HG02798 (cell line): ENCODE measurements at regions not wholly inside any gene's neighbourhood (a gene's known extent, or its start where the extent isn't known, plus 50 kb on each side); places are given as distances from the start of the nearest gene placed in this dataset.
"Not testable (repeated sequence)": the region's sequence is repeated elsewhere in the genome, so short reads cannot be mapped to it uniquely, and the experiment has no call there.

Experiments
- ATAC-seq: cut with Tn5 transposase; IDR thresholded peaks from one replicate; pipeline ENCODE4 v1.9.1; 2021; ENCODE audit warnings: mild to moderate bottlenecking; ENCODE audit not compliant: unreplicated experiment, poor library complexity

DNA sequence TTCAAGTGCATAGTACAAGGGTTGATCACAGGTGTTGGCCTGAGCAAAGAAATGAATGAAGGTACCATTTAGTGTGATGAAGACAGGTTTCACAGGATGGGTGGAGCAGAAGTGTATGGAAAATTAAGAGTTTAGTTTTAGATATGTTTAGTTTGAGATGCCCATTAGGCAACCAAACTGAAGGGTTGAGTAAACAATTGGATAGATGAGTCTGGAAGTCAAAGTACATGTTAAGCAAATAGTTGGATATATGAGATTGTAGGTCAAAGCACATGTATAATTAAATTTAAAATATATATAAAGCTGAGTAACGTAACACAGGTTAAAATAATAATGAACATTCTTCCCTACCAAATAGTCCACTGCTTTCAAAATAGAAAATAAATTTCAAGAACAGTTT lies 237.1 kb upstream of the PCSK5 start:
- no peak for ATAC-seq

DNA sequence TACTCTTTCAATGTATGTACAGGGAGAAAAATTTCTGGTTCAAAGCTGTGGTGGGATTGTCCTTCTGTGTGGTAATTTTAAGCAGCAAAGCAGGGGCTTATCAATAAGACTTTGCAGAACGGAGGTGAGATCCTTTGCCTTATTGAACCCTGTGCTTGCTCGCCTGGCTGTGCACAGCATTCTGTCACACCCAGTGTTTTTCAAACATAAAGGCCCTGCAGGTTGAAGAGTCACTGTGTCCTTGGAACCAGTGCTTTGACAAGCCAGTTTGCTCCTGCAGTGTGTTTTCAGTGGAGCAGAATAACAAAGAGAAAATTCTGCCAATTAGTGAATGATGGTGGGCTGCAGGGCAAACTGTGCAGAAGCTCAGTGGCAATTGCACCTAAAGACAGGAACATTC lies 236.7 kb upstream of the PCSK5 start:
- no peak for ATAC-seq

DNA sequence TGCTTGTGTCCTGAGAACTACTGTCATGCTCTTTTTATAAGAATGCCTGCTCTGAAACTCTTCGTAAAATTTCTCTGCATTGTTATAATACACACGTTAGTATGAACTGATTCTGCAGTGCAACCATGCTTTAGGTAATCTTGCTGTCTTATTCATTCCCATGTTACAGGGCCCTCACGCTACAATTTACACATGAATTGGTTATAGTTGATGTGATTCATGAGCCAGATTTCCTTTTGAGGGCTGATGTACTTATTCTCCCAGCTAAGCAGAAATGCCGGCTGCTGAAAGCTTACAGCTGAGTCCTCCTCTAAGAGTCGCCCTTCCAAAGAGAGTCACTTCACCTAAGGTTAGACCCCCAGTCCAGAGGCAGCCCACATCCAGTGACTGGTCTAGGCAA lies 233.5 kb upstream of the PCSK5 start:
- no peak for ATAC-seq

DNA sequence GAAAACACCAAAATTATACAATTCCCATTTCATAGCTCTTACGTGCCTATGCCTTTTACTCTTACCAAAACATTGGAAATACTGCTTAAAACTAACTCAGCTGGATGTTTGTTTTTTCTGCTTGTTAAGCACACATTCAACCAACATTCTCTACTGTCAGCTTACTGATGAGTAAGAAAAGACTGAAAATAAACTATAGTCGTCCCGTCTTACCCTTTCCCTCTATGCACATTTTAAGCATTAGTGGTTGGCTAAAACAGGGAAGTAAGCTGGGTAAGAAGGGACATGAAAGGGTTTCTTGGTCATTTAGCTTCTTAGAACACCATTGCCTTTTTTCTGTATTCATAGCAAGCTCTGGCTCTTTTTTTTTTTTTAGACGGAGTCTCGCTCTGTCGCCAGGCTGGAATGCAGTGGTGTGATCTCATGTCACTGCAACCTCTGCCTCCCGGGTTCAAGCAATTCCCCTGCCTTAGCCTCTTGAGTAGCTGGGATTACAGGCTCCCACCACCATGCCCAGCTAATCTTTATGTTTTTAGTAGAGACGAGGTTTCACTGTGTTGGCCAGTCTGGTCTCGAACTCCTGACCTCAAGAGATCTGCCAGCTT lies 232.1 kb upstream of the PCSK5 start:
- ATAC-seq = no peak

DNA sequence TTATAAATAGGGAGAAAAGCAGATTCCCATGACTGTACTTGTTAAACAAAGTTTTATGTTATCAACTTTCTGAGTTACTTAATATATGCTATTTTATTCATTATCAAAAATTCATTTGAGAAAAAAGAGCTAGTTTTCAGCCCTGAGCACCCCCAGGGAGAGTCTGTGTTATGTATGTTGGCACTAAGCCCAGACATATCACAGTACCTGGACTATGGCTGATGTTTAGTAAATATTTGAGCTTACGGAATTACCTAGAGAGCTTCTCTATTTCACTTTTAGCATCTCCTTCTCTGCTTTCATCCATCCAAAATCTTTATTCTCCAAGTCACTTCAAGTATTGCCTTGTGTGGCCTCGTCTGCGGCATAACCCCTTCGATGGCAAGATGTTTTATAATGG lies 225.9 kb upstream of the PCSK5 start:
- no peak for ATAC-seq

DNA sequence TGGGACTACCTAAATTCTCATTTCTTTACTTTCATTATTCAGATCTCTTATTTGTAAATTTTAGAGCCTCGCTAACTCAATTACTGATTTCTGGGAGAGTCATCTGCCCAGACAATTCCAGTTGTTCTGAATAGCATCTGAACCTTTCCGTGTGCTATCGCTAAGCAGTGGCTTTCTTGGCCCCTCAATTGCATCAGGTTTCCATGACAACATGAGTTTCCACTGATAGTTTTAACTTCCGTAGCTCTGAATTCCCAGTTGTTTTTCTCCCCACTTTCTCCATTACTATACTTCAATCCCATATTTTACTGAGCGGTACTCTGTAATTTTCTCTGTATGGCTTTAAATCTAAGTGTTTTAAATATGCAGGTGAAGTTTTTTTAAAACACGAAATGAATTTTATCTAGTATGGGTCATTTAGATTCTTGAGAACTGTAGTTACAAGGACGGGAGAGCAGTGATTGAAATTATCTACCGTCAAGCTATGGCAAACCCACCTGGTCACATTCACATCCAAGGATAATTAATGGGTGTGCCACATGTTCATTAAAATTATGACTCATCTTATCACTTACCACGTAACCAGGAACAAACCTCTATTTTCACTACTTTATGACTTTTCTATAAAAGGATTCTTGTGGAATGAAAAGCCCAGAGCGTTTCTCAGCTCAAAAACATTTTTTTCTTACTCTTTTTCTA lies 223.5 kb upstream of the PCSK5 start:
- no peak for ATAC-seq

DNA sequence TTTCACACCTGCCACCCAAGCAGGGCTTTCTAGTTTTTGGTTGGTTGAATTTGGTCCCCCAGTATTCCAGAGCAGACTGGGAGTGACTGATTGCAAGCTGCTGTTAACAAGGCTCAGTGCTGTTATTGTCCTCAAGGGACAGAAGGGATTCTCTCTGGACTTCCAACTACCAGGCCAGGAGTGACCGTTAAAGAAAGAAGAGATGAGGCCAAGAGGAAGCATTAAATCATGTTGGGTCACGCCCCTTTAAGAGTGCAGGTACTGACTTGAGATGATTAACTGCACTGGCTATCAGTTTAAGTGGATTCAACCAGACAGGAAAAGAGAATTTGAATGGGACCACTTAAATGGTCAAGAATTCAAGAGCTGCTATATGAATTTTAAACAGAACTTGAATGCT lies 220.8 kb upstream of the PCSK5 start:
- ATAC-seq = no peak

DNA sequence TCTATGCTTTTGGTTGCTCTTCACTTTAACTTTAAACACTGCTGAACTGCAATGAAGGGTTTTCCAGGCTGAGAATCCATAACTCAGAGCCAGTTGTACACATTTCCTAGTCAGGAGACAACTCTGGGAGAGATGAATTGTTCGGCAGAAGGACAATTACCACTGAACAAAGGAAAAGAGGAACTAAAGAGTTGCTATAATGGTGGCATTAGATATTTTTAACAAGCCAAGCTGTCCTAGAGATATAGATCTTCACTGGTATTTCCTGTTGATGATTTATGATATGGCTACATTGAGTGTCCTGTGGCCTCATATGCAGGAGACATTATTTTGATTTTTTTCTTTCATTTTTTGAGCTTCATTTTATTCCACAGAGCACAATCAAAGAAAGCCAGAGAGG lies 219.1 kb upstream of the PCSK5 start:
- ATAC-seq = no peak

DNA sequence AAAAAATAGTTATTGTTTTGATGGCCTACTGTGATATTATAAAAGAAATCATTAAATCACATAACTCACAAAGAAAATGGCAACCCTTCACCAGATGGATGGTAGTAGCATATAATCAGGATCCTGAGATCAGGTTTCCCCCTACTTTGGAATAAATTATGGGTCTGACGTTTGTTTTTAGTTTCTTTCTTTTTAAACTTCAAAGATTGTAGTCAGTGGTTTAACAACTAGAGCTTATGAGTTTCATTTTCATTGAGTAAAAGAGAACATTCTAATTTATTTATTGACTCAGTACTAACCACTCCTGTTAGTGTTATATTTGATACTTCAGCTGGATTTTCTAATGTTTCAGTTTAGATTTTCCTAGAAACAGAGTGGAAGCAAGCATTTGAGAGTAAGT lies 218.0 kb upstream of the PCSK5 start:
- no peak for ATAC-seq

DNA sequence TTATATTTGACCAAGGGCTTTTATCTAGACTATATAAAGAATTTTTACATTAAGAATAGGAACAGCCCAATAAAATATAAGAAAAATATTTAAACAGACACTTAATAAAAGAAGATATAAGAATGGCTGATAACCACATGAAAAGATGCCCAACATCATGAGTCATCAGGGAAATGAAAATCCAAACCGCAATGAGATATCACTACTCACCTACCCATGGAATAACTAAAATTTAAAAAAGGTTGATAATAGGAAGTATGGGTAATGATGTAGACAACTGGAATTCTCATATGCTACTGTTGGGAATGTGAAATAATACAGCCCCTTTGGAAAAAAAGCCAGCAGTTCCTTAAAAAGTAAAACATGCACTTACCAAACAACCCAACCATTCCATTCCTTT lies 206.9 kb upstream of the PCSK5 start:
- ATAC-seq = no peak

DNA sequence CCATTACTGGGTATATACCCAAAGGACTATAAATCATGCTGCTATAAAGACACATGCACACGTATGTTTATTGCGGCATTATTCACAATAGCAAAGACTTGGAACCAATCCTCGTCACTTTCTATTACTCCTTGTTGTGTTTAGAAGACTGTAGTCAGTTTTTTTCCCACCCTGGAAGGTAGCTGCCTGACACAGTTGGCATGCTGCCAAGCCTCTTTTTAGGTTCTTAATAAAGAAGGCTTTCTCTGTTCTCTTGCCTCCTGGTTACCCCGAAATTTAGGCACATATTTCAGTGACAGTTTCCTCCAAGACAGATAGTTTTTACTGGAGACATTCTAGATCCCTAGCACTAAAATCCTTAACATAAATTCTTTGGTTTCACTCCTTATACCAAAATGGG lies 205.4 kb upstream of the PCSK5 start:
- ATAC-seq = no peak

DNA sequence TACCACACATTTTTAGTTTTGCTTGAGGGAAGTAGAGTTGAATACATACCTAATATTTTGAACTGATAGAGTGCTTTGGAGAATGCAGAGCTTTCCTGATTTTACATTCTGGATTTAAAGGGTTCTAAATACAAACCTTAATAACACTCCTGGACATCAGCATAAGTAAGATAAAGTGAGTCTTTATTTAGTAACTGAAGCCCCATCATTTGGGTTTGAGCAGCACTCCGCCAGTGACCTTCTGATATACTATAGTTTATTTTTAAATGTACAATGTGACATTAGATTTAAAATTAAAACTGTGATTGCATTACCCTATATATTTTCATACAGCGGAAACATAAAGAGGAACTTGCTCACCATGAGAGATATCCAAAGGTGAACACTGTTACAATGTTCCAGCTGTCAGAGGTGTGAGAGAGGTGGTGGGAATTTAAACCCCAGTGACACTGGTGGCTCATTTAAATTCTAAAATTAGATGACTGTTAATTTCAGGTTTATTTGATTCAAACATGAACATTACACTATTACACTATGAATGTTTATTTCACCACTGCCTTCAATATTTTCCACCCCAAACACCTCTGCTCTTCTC lies 203.0 kb upstream of the PCSK5 start:
- ATAC-seq = no peak

DNA sequence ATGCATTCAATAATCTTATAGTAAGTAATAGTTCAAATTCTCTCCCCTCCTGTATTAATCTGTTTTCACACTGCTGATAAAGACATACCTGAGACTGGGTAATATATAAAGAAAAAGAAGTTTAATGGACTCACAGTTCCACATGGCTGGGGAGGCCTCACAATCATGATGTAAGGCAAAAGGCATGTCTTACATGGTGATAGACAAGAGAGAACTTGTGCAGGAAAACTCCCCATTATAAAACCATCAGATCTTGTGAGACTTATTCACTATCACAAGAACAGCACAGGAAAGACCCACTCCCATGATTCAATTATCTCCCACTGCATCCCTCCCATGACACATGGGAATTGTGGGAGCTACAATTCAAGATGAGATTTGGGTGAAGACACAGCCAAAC lies 199.9 kb upstream of the PCSK5 start:
- ATAC-seq = not testable (repeated sequence)

DNA sequence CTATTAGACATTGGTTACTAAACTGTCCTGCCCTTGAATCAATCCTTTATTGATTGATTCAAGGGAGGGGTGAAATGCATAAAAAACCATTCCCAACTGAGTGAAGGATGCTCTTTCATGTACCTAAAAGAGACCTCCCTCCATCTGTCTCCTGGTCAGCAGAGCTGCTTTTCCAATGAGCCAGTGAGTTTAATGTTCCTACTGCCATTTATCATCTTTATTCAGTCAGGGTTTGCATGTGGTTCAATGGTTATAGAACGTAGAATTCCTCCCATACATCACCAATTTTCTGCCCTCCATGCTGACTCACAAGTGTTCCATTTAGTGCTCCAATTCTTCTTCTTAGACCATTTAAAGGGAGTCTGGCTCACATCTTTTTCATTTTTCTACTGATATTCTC lies 199.1 kb upstream of the PCSK5 start:
- no peak for ATAC-seq

DNA sequence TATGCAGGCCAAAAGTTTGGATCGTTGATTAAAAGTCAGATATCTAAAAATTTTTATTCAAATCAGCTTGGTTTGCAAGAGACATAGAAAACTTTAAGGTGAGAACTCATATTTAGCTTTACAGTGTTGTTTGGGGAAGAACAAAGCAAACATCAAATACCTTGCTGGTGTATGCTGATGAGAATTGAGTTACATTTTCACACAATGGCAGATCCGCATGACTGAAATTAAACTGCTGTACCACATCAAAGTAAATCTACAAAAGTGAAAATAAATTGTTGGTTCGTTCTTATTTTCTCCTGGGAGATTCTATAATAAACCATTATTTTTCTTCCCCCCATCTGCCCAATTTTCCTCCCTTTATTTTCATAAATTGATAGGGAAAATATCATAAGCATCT lies 198.2 kb upstream of the PCSK5 start:
- no peak for ATAC-seq

DNA sequence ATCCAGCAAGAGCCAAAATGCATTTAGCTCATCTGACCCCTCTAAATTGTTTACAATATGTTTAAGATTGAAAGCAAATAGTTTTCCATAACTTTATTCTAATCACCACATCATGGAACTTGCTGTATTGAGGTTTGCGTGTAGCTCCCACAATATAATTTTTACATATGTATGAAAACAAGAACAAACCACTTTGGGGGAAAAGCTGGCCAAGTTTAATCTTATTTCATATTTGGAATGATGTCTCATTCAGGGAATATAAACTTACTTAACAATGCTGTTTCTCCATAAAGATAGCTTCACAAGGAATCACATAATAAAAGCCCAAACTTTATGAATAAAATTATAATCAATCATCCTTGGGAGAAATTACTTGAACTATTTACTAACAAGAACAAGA lies 194.6 kb upstream of the PCSK5 start:
- no peak for ATAC-seq

DNA sequence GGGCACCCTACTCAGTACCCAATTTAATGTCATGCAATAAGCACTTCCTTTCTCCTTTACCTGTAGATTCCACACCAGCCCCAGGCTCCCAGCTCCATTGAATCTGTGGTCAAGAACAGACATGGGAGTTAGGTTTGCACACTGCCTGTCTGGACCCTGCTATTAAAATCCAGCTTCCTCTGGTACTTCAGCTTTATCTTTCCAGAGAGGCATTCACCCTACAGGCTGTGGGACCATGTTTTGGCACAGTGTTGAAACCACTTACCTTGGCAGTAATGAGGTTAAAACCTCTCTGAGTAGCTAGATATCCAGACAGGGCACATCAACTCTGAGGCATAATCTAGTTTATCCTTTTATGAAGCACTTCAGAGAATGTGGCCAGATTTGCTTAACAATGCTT lies 191.5 kb upstream of the PCSK5 start:
- ATAC-seq = no peak

DNA sequence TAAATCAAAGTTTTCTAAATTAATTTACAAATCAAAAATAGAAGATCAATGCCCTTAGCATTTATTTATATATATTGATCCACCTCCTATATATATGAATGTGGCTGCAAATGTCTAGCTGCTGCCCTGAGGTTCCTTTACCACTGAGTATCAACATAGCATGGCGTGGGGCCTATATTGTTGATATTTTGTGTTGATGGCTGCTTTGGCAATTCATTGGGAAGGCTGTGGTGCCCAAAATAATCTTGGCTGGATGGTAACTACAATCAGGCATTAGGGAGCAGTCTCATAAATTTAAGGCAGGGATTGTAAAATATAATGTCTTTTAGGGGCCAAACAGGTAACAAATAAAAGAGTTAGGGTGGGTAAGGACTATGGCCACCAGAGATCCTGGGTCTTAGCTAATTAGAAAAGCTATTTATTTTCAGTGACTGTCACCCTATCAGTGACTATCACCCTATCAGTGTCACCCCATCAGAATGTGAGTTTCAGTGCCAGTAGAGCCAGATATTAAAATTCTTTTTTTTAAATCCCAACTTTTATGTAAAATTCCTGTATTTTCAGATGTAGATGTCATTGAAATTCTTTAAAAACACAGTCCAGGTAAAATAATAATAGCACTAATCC lies 190.7 kb upstream of the PCSK5 start:
- ATAC-seq = no peak

DNA sequence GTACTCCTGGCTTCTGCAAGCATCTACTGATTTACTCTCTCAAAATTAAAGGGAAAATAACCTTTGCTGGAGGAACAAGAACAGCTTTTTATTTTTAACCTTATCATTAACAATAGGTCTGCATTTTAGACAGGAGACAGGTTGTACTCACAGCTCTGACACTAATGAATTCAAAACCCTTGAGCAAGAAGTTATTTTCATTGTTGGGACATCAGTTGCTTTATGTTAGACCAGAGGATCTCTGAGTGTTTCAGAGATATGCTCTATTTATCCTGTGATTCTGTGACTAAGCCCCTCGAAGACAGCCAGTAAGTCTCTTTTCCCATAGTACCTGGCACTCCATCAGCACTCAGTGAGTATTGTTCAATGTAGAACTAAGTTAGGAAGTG lies 190.2 kb upstream of the PCSK5 start:
- no peak for ATAC-seq

DNA sequence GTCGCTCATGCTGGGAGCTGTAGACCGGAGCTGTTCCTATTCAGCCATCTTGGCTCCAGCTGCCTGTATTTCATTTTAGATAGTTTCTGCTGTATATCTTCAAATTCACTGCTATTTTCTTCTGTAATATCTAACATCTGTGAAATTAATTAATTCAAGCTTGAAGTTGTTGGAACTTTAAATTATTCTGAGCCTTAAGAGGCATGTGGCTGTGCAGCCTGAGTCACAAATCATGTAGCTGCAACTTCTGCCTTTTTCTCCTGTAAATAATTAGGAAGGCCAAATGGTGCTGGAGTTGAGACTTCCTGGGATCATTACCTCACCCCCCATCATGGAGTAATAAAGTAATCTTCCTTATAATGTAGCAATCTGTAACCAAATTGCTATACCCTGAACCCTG lies 183.3 kb upstream of the PCSK5 start:
- no peak for ATAC-seq

DNA sequence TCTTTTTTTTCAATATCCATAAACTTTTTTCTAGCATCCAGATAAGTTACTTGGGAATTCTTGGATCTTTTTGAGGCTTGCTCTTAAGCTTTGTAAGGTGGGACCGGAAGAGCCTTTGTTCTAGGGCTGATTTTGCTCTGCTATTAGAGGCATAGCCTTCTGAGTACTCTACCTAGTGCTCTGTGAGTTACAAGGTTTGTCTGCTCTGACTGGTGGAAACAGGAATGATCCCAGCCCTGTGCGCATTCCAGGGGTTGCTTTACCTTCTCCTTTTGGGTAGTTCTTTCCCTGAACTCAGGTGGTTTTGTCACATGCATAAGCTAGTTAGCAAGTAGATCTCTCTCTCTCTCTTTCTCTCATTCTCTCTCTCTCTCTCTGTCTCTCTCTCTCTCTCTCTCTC lies 180.8 kb upstream of the PCSK5 start:
- no peak for ATAC-seq

DNA sequence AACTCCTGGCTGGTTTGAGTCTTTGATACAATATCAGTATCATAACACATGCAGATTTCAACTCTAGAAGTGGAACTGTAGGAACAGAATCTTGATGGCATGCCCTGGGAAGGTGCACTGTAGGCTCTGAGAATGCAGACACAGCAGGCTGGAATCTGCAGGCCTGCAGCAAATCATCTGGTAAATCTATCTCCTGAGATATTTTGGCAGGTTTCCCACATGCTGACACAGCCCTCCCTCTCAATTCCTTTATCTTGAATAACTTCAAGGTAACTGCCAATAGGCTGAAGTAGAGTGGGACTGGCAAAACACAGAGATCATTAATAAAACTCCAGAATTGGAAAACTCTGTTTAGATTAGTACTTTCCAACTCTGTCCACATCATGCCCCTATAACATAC lies 177.8 kb upstream of the PCSK5 start:
- ATAC-seq = no peak
